ENCODE measurements at regions not wholly inside any gene's neighbourhood (a gene's known extent, or its start where the extent isn't known, plus 50 kb on each side); places are given as distances from the start of the nearest gene placed in this dataset.

DNA sequence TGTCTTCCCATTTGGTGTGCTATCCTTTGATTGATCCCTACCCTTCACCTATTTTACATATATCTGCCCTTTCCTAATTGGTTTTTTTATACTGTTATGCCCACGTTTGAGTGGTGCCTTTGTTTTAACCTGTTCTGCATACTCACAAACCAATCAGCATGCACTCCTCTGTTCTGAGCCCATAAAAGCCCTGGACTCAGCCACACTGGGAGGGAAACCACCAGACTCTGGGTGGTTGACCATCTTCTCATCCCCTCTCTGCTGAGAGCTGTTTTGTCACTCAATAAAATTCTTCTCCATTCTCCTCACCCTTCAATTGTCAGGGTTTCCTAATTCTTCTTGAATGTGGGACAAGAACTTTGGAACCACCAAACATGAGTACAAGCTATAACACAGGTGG lies 989.8 kb downstream of the ADGRL2 start:
- TF ChIP-seq TEAD4 (IDR thresholded peaks at IDR 0.05), result no peak
- no peak for TF ChIP-seq TAF1 (IDR thresholded peaks at IDR 0.05; ENCODE audit: low read depth)
- TF ChIP-seq, protein P1, sequence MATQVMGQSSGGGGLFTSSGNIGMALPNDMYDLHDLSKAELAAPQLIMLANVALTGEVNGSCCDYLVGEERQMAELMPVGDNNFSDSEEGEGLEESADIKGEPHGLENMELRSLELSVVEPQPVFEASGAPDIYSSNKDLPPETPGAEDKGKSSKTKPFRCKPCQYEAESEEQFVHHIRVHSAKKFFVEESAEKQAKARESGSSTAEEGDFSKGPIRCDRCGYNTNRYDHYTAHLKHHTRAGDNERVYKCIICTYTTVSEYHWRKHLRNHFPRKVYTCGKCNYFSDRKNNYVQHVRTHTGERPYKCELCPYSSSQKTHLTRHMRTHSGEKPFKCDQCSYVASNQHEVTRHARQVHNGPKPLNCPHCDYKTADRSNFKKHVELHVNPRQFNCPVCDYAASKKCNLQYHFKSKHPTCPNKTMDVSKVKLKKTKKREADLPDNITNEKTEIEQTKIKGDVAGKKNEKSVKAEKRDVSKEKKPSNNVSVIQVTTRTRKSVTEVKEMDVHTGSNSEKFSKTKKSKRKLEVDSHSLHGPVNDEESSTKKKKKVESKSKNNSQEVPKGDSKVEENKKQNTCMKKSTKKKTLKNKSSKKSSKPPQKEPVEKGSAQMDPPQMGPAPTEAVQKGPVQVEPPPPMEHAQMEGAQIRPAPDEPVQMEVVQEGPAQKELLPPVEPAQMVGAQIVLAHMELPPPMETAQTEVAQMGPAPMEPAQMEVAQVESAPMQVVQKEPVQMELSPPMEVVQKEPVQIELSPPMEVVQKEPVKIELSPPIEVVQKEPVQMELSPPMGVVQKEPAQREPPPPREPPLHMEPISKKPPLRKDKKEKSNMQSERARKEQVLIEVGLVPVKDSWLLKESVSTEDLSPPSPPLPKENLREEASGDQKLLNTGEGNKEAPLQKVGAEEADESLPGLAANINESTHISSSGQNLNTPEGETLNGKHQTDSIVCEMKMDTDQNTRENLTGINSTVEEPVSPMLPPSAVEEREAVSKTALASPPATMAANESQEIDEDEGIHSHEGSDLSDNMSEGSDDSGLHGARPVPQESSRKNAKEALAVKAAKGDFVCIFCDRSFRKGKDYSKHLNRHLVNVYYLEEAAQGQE (IDR thresholded peaks at IDR 0.05; ENCODE audit: low read depth), result no peak
- no peak for TF ChIP-seq CREB1 (IDR thresholded peaks at IDR 0.05; ENCODE audit: low read depth)
- TF ChIP-seq NFIC (IDR thresholded peaks at IDR 0.05), result no peak
- no peak for TF ChIP-seq TCF12 (IDR thresholded peaks at IDR 0.05; ENCODE audit: low read depth)
- TF ChIP-seq CEBPB (IDR thresholded peaks at IDR 0.05), result no peak
- TF ChIP-seq, protein P2, sequence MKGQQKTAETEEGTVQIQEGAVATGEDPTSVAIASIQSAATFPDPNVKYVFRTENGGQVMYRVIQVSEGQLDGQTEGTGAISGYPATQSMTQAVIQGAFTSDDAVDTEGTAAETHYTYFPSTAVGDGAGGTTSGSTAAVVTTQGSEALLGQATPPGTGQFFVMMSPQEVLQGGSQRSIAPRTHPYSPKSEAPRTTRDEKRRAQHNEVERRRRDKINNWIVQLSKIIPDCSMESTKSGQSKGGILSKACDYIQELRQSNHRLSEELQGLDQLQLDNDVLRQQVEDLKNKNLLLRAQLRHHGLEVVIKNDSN (IDR thresholded peaks at IDR 0.05), result no peak
- no peak for TF ChIP-seq RAD21 (IDR thresholded peaks at IDR 0.05; ENCODE audit: low read depth)
- TF ChIP-seq, protein P3, sequence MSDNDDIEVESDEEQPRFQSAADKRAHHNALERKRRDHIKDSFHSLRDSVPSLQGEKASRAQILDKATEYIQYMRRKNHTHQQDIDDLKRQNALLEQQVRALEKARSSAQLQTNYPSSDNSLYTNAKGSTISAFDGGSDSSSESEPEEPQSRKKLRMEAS (IDR thresholded peaks at IDR 0.05), result no peak
- TF ChIP-seq YY1 (IDR thresholded peaks at IDR 0.05; ENCODE audit: low read depth), result no peak
- no peak for TF ChIP-seq EGR1 (IDR thresholded peaks at IDR 0.05)
- TF ChIP-seq FOXM1 (IDR thresholded peaks at IDR 0.05; ENCODE audit: borderline replicate concordance, low read depth), result no peak
- TF ChIP-seq ZBTB7A (IDR thresholded peaks at IDR 0.05; ENCODE audit: low read depth), result no peak

- TF ChIP-seq CEBPB (IDR thresholded peaks at IDR 0.05), result no peak
These were observed 987.9 kb downstream of the ADGRL2 start for GRCh38 chr1:82788660-82789059.

- TF ChIP-seq, protein P1 (IDR thresholded peaks at IDR 0.05; ENCODE audit: low read depth), result no peak
- TF ChIP-seq FOXM1 (IDR thresholded peaks at IDR 0.05; ENCODE audit: borderline replicate concordance, low read depth), result no peak
- TF ChIP-seq NFIC (IDR thresholded peaks at IDR 0.05), result no peak
- no peak for TF ChIP-seq TCF12 (IDR thresholded peaks at IDR 0.05; ENCODE audit: low read depth)
- TF ChIP-seq EP300 (IDR thresholded peaks at IDR 0.05; ENCODE audit: borderline replicate concordance), result no peak
- no peak for TF ChIP-seq ZBTB7A (IDR thresholded peaks at IDR 0.05; ENCODE audit: low read depth)
- TF ChIP-seq CREB1 (IDR thresholded peaks at IDR 0.05; ENCODE audit: low read depth), result no peak
- no peak for TF ChIP-seq TAF1 (IDR thresholded peaks at IDR 0.05; ENCODE audit: low read depth)
- TF ChIP-seq YY1 (IDR thresholded peaks at IDR 0.05; ENCODE audit: low read depth), result no peak
- TF ChIP-seq EGR1 (IDR thresholded peaks at IDR 0.05), result no peak
- no peak for TF ChIP-seq RAD21 (IDR thresholded peaks at IDR 0.05; ENCODE audit: low read depth)
These were observed 987.3 kb downstream of the ADGRL2 start for GRCh38 chr1:82788038-82788437.

DNA sequence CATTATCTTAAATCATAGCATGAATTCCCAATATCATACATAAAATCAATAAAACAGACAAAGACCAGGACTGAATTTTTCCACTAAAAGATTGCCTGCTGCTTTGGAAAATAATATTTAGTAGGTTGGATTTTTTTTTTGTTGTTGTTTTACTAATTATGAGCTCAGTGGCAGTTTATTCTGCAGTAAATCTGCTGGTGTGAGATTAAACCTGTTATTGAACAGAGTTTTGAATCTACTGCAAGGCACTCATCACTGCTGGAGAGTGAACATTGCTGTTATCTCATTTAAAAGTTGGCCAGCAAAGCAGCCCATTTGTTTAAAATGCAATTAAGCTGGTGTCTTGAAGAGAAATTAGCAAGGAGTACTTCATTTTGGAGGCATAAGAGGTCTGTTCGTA lies 986.1 kb downstream of the ADGRL2 start:
- TF ChIP-seq TCF12 (IDR thresholded peaks at IDR 0.05; ENCODE audit: low read depth) (no peak), EP300 (IDR thresholded peaks at IDR 0.05; ENCODE audit: borderline replicate concordance) (no peak), NFIC (IDR thresholded peaks at IDR 0.05) (no peak), ZBTB7A (IDR thresholded peaks at IDR 0.05; ENCODE audit: low read depth) (no peak), TEAD4 (IDR thresholded peaks at IDR 0.05) (no peak)

- TF ChIP-seq EP300 (IDR thresholded peaks at IDR 0.05; ENCODE audit: borderline replicate concordance) (no peak), TAF1 (IDR thresholded peaks at IDR 0.05; ENCODE audit: low read depth) (no peak), CEBPB (IDR thresholded peaks at IDR 0.05) (no peak)
- TF ChIP-seq, protein P3 (IDR thresholded peaks at IDR 0.05), result no peak
- TF ChIP-seq, protein P1 (IDR thresholded peaks at IDR 0.05; ENCODE audit: low read depth), result no peak
These were observed 984.6 kb downstream of the ADGRL2 start for GRCh38 chr1:82785268-82785790.

DNA sequence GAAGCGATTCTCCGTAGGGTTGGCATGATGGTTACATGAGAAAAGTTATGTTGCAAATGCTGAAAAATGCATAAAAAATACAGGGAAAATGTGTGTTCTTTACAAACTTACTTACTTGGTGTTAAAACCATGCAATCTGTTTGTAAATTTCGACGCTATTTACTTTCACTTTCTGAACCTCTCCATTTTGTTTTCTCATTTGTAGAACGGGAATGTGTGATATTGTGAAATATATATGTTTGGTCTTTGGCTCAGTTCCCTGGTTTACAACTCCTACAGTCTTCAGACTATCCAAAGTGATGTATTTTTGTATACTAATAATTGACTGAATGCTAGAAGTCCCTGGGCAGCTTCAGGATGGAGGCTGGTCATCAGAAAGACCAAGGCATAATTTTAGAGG lies 982.3 kb downstream of the ADGRL2 start:
- TF ChIP-seq RAD21 (IDR thresholded peaks at IDR 0.05; ENCODE audit: low read depth) (no peak), CREB1 (IDR thresholded peaks at IDR 0.05; ENCODE audit: low read depth) (no peak), ZBTB7A (IDR thresholded peaks at IDR 0.05; ENCODE audit: low read depth) (no peak), YY1 (IDR thresholded peaks at IDR 0.05; ENCODE audit: low read depth) (no peak), CEBPB (IDR thresholded peaks at IDR 0.05) (no peak), TCF12 (IDR thresholded peaks at IDR 0.05; ENCODE audit: low read depth) (no peak), TAF1 (IDR thresholded peaks at IDR 0.05; ENCODE audit: low read depth) (no peak)
- TF ChIP-seq, protein P3 (IDR thresholded peaks at IDR 0.05), result no peak

All from Ishikawa (cell line).